ENCODE measurements at regions not wholly inside any gene's neighbourhood (a gene's known extent, or its start where the extent isn't known, plus 50 kb on each side); places are given as distances from the start of the nearest gene placed in this dataset.

DNA sequence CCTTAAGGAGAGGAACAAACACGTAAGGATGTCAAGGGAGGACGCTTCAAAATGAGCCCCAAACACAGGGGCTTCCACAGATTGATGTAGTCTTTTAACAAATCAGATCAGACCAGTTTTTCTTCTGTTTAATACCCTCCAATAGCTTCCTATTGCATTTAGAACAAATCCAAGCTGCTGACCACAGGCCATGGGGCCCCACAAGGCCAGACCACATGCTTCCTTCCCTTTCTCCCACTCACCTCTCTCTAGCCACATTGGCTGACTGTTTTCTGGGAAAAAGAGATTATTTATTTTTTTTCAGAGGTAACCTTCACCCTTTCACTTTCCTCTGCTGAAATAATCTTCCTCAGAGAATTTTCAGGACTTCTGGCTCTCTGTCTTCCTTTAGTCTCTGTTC, 380.6 kb downstream of the SIPA1L2 start:
- no peaks in the 10 kb centered on the region for H3K9me3 ChIP-seq (ENCODE audit: control insufficient read depth, insufficient read depth, low read depth, low read length)
- BruUV-seq (replicated peaks): no TSS peak
- no peaks in the 10 kb centered on the region for H3K27me3 ChIP-seq (ENCODE audit: control insufficient read depth, insufficient read depth, low read length)
- H3K4me3 ChIP-seq (ENCODE audit: low read depth in 2 of 2, low read length in 2 of 2): no peak overlapping the region
- ChIA-PET POLR2A (no interaction called here), CTCF (no interaction called here)
- no peaks in the 10 kb centered on the region for H3K36me3 ChIP-seq (ENCODE audit: control insufficient read depth, insufficient read depth, low read length)
- no peak overlapping the region for H3K27ac ChIP-seq (ENCODE audit: low read length)
- in situ Hi-C loops (cut with HindIII; ENCODE audit: low pct_unique_long_range_greater_than_20kb, low sequenced_read_pairs) (no loop called here), intact Hi-C loops (cut with micrococcal nuclease; ENCODE audit: unreplicated experiment) (no loop called here)
- H3K4me1 ChIP-seq (ENCODE audit: control insufficient read depth, insufficient read depth, low read length): no peaks in the 10 kb centered on the region
- DNase-seq (ENCODE audit: low read depth, low spot score) (no peak), ATAC-seq (no peak)
- TF ChIP-seq SIN3A (IDR thresholded peaks at IDR 0.05; ENCODE audit: borderline replicate concordance, insufficient read depth, low read depth, low read length) (no peak), POLR2AphosphoS5 (IDR thresholded peaks at IDR 0.05; ENCODE audit: low read depth, low read length) (no peak)

DNA sequence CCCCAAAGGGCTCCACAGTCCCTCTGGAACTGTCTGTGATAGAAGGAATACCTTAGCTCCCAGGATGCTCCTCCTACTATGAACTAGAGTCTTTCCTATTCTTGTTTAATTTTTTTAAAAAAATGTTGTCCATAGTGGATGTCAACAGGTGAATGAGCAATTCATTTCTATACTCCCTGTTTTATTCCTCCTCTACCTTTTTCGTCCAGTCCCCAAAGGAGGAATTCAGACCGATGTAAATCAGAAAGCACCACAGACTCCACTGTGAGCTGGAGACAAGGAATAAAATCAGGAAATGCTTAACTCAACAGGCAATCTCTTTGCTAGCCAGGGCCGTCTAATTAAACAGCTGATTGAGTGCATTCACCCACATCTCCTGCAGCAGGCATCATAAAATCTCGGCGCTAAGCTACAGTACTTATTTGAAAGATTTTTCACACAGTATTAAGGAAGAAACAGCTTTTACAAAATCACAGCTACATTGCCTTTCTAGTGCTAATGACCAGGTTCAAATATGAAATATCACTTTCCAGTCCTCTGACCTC, 381.6 kb downstream of the SIPA1L2 start:
- intact Hi-C loops (cut with micrococcal nuclease; ENCODE audit: unreplicated experiment) (no loop called here), in situ Hi-C loops (cut with HindIII; ENCODE audit: low pct_unique_long_range_greater_than_20kb, low sequenced_read_pairs) (no loop called here)
- POLR2A ChIA-PET: no interaction called here
- Histone ChIP-seq H3K4me3 (ENCODE audit: low read depth in 2 of 2, low read length in 2 of 2) (no peak overlapping the region), H3K36me3 (ENCODE audit: control insufficient read depth, insufficient read depth, low read length) (no peaks in the 10 kb centered on the region), H3K4me1 (ENCODE audit: control insufficient read depth, insufficient read depth, low read length) (no peaks in the 10 kb centered on the region), H3K27me3 (ENCODE audit: control insufficient read depth, insufficient read depth, low read length) (no peaks in the 10 kb centered on the region), H3K27ac (ENCODE audit: low read length) (no peak overlapping the region), H3K9me3 (ENCODE audit: control insufficient read depth, insufficient read depth, low read depth, low read length) (no peaks in the 10 kb centered on the region)
- no peak for DNase-seq (ENCODE audit: low read depth, low spot score)
- no TSS peak for BruUV-seq (replicated peaks)
- CTCF ChIA-PET: no interaction called here
- no peak for TF ChIP-seq SIN3A (IDR thresholded peaks at IDR 0.05; ENCODE audit: borderline replicate concordance, insufficient read depth, low read depth, low read length)
- no peak for ATAC-seq

DNA sequence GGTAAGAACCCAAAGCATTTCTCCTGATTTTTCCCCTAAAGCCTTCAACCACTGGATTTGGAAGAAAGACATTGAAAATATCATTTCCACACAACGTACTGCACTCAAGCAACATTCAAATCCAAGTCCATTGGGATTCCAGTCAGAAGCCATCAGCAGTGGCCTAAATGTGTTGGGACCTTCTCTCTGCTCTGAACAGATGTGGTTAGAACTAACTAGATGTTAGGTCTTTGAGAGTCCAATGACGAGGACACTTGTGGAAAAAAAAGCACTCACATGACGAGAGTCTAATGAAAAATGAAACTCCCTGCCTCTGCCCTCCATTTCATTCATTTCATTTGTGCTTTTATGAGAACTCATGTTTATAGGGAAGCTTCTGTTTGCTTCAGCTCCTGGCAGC, 382.3 kb downstream of the SIPA1L2 start:
- CTCF ChIA-PET: no interaction called here
- no peak overlapping the region for H3K4me3 ChIP-seq (ENCODE audit: low read depth in 2 of 2, low read length in 2 of 2)
- intact Hi-C loops (cut with micrococcal nuclease; ENCODE audit: unreplicated experiment) (no loop called here), in situ Hi-C loops (cut with HindIII; ENCODE audit: low pct_unique_long_range_greater_than_20kb, low sequenced_read_pairs) (no loop called here)
- ATAC-seq (no peak), DNase-seq (ENCODE audit: low read depth, low spot score) (no peak)
- no TSS peak for BruUV-seq (replicated peaks)
- no peaks in the 10 kb centered on the region for H3K36me3 ChIP-seq (ENCODE audit: control insufficient read depth, insufficient read depth, low read length)
- POLR2A ChIA-PET: no interaction called here
- no peaks in the 10 kb centered on the region for H3K4me1 ChIP-seq (ENCODE audit: control insufficient read depth, insufficient read depth, low read length)
- H3K9me3 ChIP-seq (ENCODE audit: control insufficient read depth, insufficient read depth, low read depth, low read length): no peaks in the 10 kb centered on the region
- no peak overlapping the region for H3K27ac ChIP-seq (ENCODE audit: low read length)
- TF ChIP-seq, protein P1, sequence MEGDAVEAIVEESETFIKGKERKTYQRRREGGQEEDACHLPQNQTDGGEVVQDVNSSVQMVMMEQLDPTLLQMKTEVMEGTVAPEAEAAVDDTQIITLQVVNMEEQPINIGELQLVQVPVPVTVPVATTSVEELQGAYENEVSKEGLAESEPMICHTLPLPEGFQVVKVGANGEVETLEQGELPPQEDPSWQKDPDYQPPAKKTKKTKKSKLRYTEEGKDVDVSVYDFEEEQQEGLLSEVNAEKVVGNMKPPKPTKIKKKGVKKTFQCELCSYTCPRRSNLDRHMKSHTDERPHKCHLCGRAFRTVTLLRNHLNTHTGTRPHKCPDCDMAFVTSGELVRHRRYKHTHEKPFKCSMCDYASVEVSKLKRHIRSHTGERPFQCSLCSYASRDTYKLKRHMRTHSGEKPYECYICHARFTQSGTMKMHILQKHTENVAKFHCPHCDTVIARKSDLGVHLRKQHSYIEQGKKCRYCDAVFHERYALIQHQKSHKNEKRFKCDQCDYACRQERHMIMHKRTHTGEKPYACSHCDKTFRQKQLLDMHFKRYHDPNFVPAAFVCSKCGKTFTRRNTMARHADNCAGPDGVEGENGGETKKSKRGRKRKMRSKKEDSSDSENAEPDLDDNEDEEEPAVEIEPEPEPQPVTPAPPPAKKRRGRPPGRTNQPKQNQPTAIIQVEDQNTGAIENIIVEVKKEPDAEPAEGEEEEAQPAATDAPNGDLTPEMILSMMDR (IDR thresholded peaks at IDR 0.05): no peak
- TF ChIP-seq TCF7L2 (IDR thresholded peaks at IDR 0.05; ENCODE audit: low read depth, low read length) (no peak), SIN3A (IDR thresholded peaks at IDR 0.05; ENCODE audit: borderline replicate concordance, insufficient read depth, low read depth, low read length) (no peak), POLR2AphosphoS5 (IDR thresholded peaks at IDR 0.05; ENCODE audit: low read depth, low read length) (no peak)
- TF ChIP-seq, protein P2, sequence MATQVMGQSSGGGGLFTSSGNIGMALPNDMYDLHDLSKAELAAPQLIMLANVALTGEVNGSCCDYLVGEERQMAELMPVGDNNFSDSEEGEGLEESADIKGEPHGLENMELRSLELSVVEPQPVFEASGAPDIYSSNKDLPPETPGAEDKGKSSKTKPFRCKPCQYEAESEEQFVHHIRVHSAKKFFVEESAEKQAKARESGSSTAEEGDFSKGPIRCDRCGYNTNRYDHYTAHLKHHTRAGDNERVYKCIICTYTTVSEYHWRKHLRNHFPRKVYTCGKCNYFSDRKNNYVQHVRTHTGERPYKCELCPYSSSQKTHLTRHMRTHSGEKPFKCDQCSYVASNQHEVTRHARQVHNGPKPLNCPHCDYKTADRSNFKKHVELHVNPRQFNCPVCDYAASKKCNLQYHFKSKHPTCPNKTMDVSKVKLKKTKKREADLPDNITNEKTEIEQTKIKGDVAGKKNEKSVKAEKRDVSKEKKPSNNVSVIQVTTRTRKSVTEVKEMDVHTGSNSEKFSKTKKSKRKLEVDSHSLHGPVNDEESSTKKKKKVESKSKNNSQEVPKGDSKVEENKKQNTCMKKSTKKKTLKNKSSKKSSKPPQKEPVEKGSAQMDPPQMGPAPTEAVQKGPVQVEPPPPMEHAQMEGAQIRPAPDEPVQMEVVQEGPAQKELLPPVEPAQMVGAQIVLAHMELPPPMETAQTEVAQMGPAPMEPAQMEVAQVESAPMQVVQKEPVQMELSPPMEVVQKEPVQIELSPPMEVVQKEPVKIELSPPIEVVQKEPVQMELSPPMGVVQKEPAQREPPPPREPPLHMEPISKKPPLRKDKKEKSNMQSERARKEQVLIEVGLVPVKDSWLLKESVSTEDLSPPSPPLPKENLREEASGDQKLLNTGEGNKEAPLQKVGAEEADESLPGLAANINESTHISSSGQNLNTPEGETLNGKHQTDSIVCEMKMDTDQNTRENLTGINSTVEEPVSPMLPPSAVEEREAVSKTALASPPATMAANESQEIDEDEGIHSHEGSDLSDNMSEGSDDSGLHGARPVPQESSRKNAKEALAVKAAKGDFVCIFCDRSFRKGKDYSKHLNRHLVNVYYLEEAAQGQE (IDR thresholded peaks at IDR 0.05; ENCODE audit: insufficient read depth in 1 of 2, low read depth in 2 of 2, low read length in 1 of 2): no peak
- no peaks in the 10 kb centered on the region for H3K27me3 ChIP-seq (ENCODE audit: control insufficient read depth, insufficient read depth, low read length)
